GM18520 (cell line): ENCODE measurements at regions not wholly inside any gene's neighbourhood (a gene's known extent, or its start where the extent isn't known, plus 50 kb on each side); places are given as distances from the start of the nearest gene placed in this dataset.
"Not testable (repeated sequence)": the region's sequence is repeated elsewhere in the genome, so short reads cannot be mapped to it uniquely, and the experiment has no call there.

Experiments
- ATAC-seq: cut with Tn5 transposase; IDR thresholded peaks from one replicate; pipeline ENCODE4 v1.9.1; 2021; ENCODE audit not compliant: unreplicated experiment

DNA sequence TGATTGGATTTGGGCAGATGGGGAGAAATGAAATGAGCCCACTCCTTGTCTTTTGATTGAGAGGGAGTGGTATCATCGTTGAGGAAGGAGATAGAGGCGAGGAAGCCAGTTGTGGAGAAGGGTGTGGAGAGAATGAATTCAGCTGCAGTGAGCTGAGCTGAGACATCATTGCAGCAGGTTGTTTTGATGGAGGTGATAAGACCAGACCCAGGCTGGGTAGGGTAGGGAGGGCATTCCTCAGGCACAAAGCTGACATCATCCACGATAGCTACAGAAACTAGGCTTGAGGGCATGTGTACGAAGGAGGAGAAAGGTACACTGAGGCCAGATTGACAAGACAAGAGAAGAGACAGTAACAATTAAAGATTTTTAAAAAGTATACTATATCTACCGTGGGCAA is 1500.9 kb upstream of the SLC10A2 start:
- no peak for ATAC-seq

DNA sequence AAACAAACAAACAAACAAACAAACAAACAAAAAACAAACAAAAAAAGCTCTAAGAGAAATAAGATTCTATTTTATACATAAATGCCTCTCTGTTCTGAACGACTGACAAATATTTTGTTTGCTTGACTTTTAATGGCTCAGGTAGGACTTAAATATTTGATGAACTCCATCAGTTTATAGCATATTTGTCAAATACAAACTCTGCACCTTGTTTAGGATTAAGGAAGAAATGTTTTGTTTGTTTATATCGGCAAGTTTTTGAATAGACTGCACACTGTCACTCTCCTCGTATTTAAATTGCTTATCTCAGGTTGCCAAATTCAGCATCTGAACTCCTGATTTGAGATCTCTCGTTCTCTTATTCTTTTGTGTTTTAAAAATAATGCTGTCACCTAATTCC is 1499.7 kb upstream of the SLC10A2 start:
- ATAC-seq, result no peak

DNA sequence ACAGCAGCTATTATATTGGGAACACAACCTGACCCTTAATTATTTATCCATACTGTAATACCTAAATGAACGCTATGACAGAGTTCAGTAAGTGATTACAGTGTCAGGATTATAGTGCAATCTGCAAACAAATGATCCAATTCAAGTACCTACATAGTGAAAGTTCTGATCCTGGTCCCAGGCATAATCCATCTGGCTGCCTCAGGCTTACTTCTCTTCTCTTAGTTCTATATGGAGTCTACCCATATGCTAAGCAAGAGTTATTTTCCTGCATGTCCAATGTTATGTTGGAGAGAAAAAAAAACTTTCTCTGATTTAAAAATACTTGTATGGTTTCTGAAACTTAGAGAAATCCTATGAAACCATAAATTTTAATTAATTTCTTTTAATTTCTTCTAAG is 1487.7 kb upstream of the SLC10A2 start:
- ATAC-seq, result no peak

DNA sequence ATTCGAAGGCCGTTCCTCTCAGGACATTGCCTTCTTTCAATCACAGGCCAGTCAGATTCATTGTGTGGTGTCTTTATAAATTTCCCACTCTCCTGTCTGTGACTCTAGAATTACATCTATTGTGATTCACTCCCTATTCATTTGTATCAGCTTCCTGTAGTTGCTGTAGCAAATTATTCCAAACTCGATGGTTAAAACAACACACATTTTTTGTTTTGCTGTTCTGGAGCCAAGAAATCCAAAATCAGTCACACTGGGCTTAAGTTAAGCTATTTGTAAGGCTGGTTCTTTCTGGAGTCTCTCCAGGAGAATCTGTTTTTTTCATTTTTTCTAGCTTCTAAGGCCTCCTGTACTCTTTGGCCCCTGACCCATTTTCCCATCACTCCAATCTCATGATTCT is 1487.0 kb upstream of the SLC10A2 start:
- ATAC-seq, result no peak

DNA sequence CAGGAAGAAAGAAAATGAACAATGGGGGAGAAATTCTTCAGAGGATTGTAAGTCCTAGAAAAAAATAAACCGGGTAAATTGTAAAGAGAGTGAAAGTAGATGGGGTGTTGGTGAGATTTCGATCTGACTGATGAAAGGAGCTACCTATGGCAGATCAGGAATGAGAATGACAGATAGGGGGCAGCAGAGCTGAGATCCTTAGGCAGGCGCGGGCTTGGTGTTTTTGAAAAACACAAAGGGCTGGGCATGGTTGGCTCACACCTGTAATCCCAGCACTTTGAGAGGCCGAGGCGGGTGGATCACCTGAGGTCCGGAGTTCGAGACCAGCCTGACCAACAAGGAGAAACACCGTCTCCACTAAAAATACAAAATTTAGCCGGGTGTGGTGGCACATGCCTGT is 1468.6 kb upstream of the SLC10A2 start:
- ATAC-seq, result no peak

DNA sequence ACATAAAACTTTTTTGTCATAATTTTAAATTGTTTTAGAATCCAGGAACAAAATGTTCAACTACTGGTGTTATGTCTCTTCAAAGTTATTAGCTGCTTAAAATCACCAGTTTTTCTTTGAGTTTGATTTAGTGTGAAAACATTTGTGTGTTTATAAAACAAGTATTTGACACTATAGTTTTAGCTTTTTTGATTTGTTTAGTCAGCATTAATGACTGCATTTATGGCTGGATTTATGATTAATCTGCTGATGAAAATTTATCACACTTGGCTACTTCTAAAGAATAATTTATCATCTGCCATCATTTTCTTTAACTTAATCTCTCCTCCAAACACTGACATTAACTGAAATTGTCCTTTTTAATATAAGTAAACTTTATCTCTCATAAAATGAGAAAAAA is 1465.9 kb upstream of the SLC10A2 start:
- ATAC-seq, result no peak

DNA sequence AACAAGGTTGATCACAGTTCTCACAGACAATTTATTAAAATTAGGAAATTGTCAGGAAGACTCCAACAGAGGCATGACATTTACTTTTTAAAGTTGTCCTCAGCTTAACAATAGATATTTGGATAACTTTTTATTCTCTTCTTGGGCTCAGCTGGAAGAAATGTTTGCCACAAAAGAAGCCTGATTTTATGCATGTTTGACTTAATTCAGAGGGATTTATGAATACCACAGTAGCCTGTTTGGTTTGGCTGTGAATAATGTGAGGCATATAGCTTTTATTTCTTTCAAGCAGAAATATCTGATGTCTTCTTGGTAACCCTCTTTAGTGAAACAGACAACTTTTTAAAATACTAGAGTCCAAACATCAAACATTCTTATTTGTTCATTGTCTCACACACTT is 1464.5 kb upstream of the SLC10A2 start:
- no peak for ATAC-seq

DNA sequence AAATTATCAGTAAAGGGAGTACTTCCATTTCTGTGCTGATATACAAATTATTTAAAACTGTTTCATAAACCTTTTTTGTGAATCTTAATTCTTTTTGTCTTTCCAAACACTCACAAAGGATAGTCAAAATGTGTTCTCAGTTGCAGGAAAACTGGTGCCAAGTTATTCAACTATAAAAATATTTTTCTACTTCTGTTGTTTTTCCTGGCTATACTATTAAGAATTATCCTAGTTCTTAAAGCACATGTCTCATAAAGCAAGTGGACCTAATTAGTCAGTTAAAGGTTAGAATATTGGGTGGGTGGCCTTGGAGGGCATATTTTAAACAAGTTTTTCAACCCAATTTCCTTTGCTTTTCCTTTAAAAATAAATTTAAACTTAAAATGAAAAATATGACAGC is 1460.3 kb upstream of the SLC10A2 start:
- ATAC-seq, result no peak

DNA sequence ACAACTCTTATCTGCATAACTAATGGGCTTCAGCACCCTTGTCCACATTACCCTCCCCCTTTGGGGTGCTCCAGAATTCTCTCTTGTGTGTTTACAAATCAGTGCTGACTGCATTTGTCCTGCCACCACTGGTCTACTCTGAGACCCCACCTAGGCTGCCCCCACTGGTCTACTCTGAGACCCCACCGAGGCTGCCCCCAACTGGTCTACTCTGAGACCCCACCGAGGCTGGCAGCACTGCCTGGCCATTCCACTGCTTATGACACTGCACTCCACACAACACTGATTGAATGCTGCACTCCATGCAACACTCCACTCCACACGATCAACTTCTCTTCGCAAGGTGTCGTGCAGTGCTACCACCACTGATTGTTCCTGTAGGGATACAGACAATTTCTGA is 1459.2 kb upstream of the SLC10A2 start:
- no peak for ATAC-seq

DNA sequence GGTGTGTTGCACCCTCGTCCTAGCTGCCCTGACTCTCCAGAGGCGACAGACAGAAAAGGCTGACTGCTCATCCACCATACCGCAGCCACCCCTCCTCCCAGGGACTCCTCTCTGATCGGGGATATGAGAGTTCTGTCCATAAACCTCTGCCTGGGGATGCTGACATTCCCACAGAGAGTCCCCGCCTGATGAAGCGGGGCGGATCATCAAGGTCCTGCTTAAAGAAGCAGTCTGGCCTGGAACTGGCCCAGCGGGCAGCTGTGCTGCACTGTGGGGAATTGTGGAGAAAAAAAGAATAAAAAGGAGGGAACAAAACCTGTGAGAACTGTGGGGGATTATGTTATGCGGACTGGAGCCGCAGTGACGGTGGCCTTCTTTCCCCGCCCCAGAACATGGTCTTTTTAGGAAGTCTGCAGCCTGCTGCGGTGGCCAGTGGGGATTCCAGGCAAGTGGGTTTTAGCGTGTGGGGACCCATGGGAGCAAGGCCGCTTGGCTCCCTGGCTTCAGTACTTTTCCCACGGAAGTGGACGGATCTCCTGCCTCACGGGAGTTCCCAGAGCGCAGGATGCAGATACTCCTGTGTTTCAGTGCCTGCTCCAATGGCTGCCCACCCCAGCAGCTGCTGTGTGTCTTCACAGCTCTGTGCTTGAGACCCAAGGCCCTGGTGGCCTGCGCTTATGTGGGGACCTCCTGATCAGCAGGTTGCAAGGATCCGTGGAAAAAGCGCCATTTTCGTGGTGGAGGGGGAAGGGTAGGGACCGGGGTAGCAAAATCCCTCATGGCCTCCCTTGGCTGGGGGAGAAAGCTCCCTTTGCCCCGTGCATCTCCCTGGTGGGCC is 1456.2 kb upstream of the SLC10A2 start:
- no peak for ATAC-seq

DNA sequence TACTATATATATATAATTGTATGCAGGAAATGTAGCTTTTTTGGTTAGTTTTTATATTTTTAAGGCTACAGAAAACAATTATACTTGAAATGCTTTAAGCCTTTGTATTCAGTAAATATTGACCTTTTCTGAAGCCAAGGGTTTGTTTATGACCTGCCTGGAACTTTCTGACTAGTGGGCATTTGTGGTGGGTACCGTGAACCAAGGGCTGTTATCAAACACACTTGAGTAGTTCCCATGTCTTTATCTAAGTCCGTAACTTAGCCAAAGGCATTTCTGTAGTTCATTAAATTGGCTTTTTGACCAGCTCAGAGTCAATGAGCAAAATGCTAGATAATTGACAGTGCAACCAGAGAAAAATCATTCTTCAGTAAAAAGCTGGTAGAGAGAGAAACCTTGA is 1444.2 kb upstream of the SLC10A2 start:
- ATAC-seq, result no peak

DNA sequence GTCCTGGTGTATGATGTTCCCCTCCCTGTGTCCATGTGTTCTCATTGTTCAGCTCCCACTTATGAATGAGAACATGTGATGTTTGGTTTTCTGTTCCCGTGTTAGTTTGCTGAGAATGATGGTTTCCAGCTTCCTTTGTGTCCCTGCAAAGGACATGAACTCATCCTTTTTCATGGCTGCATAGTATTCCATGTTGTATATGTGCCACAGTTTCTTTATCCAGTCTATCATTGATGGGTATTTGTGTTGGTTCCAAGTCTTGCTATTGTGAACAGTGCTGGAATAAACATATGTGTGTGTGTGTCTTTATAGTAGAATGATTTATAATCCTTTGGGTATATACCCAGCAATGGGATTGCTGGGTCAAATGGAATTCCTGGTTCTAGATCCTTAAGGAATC is 1427.3 kb upstream of the SLC10A2 start:
- not testable (repeated sequence) for ATAC-seq

DNA sequence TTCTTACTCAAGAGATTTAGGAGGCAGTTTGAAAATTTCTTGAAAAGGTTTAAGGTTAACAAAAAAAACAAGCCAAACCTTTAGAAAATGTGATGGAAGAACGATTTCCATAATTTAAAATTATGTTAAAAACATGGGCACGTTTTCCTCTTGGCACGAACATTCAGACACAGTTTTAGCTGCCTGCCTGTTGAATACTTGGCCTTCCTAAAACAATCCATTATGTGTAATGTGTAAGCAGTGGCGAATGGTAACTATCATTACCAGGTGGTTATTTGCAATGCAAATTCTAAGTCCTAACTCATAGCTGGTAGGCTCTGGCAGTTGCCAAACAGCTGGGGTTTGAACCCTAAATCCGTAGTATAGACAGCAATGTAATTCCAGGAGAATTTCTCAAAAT is 1425.7 kb upstream of the SLC10A2 start:
- no peak for ATAC-seq

DNA sequence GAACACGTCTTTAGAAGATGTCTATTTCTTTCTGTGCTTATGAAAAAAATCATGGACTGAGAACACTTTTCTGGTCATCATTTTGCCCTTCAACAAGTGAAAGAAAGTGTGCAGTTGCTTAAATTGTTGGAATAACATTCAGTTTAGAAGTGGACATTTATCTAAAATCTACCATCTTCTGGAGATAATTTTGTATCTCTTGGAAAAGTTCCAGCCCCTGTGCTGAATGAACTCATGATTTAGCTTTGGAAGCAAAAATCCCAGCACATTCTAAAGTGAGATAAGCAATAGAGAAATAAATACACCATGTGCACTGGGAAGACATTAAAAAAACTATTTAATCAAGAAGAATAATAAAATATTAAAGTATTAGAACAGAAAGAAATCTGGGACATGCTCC is 1420.8 kb upstream of the SLC10A2 start:
- ATAC-seq, result no peak

DNA sequence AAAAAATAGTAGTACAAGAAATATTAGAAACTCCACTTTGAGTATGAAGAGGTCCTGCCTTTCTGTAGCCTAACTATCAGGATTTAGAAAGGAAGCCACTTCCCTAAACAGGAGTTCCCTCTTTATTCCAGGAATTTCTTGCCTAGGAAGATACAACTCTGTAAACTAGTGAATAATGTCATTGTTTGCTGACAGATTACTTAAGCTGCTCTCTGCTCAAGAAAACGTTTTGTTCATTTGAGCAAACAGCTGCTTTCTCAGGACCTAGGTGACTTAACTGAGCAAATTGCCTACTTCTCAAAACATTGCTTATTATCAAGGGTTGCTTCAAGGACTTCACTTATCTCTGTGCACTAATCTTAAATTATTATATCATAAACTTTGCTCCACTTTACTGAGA is 1419.4 kb upstream of the SLC10A2 start:
- ATAC-seq, result no peak

DNA sequence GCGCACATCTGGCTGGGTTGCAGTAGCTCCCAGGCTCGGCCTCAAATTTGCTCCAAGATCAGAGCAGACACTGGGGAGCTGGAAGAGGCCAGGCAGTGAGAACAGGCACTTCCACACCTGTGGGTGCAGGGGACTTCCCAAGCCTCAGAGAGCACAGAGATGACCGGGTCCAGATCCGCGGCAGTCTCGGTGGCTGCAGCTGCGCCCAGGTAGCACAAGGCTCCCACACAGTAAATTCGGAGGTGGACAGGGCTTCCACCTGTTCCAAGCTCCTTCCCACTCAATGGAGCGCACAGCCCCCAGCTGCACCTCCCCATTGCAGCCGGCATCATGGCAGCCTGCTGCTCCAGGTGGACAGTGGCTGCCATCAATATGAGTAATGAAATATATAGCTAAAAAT is 1417.4 kb upstream of the SLC10A2 start:
- ATAC-seq, result no peak

DNA sequence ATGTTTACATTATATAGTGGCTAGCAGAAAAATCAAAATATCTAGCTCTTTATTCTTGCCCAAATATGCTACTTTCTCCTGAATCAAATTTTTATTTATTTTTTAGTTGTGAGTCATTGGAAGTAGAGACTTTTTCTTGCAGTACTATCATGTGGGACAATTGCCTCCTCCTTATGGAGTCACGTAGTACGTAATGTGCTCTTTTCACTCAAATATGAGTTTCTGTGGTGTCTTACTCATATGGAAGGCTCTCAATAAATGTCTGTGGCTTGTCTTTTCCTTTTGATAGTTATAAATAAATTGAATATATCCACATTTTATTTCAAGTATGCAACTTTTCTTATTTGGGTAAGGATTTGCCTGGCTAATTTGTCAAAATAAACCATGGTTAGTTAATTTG is 1411.0 kb upstream of the SLC10A2 start:
- ATAC-seq, result no peak

DNA sequence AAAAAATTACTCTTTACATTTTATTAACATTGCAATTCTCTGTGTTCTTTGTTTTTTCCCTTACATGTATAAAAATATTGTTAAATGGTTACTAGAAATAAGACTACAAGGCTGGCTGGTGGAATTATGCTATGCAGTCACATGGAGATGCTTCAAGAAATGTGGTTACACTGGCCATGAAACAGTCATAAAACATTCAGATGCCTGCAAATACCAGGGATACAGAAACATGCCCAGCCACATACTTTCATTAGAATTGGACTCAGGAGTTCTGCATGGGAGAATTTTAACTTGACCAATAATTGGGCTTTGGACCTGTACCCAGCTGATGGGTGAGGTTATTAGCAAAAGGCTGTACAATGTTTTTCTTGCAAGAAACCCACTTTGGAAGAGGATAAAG is 1407.7 kb upstream of the SLC10A2 start:
- no peak for ATAC-seq

DNA sequence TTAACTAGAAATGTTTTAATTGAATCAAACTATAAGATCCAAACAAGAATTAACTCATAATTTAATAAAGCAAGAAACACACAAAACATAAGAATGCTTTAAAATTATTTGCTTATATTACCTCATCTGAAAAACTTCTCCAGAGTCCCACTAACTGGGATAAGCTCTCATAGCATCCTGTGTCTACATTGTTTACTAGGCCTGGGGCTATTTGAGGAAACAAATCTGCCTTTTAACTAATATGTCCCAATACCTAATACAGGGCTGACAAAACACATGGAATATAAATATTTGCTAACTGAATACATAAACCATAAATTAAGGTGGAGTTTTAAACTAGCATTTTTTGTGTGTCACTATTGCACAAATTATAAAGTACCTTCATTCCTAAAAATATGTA is 1399.8 kb upstream of the SLC10A2 start:
- no peak for ATAC-seq

DNA sequence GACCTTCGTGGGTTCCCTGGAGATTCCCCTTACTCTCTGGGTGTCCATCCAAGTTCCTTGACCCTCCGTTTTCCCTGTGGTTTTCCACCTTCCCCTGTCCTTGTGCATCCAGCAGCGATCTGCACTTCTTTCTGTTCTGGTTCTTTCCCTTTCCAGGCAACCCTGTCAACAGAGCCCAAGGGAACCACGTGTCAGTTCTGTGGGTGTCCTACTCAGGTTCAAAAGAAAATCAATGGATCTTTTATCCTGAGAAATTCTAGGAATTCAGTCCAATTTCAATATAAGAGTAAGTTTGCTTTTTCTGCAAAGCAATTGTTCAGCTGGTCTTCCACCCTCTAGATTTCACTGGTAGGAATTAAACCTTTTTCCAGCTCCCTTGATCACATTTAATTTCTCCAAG is 1394.8 kb upstream of the SLC10A2 start:
- no peak for ATAC-seq

DNA sequence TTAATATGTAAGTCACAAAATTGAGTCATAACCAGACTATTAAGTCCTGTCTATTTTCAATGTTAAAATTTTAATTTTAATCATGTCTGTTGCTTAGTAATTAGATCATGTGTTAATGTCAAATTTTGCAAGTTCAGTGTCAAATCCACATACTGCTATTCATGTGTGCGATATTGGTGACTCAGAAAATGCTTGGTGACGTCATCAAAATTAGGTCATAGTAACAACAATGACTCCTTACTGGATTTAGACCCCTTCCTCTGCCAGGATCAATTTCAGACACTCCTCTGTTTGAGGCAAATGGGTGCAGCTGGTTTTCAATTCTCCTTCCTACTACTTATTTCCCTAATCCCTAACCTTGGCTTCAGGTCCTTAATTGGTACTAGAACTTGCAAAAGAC is 1394.3 kb upstream of the SLC10A2 start:
- ATAC-seq, result no peak

DNA sequence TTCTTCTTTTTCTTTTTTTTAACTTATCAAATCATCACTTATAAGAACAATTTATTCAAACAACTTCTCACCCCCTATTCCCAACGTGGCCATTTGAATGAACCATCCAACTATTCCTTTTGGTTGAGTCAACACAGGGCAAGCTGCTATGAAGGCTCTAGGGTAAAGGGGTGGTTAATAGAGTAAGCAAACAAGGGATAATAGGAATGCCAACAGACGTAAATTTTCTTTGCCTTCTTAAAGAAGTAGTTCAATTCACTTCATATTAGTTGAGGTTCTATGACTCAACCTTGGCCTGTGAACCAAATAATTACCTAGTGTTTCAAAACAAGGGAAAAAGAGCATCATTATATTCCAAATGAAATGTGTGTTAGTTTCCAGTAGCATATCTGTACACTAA is 1383.8 kb upstream of the SLC10A2 start:
- ATAC-seq, result no peak

DNA sequence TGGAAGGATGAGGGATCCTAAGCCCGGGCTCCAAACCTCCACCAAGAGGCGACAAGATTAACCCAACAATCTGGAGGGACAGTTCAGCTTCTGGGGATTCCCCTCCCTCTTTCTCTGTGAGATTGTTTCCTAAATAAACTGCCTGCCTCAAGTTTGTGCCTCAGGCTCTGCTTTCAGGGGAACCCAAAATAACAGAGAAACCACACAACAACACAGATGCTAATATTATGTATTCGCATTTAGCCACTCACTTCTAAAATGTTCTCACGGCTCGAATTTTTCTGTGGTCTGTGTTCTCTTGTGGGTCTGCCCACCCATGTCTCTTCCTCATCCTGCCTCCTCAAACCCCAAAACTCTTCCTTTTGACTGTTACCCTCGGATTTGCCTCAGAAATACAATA is 1381.1 kb upstream of the SLC10A2 start:
- ATAC-seq, result no peak
